ENCODE measurements at regions not wholly inside any gene's neighbourhood (a gene's known extent, or its start where the extent isn't known, plus 50 kb on each side); places are given as distances from the start of the nearest gene placed in this dataset.
"Not testable (repeated sequence)": the region's sequence is repeated elsewhere in the genome, so short reads cannot be mapped to it uniquely, and the experiment has no call there.

- peak; percentile 69 for DNase-seq
- peaks cover 69% of the 10 kb centered on the region for H3K4me1 ChIP-seq (ENCODE audit: low read length)
- H2AFZ ChIP-seq (ENCODE audit: low read length): peak overlapping the region; percentile 46
These were observed 115.6 kb upstream of the METAP2 start for GRCh38 chr12:95358111-95359083.

DNA sequence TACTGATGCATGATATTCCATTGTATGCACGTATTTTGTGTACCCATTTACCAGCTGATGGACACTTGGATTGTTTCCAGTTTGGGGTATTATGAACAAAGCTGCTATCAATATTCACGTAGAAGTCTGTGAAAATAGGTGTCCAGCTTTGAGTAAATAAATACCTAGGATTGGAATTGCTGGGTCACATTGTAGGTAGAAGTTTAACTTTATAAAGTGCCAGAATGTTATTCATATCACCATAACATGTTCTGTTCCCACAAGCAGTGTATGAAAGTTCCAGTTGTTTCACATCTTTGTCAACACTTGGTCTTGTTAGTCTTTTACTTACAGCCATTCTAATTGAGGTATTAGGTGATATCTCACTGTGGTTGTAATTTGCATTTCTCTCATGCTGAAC lies 108.0 kb upstream of the METAP2 start:
- peaks cover 72% of the 10 kb centered on the region for H3K4me1 ChIP-seq (ENCODE audit: low read length)
- no peaks in the 10 kb centered on the region for H3K79me2 ChIP-seq (ENCODE audit: low read length)
- peak; percentile 74 for DNase-seq
- H3K27ac ChIP-seq (ENCODE audit: low read length): peak overlapping the region; percentile 90
- H3K4me2 ChIP-seq (ENCODE audit: low read depth, low read length, poor library complexity, severe bottlenecking): peak overlapping the region; percentile 34
- no peaks in the 10 kb centered on the region for H4K20me1 ChIP-seq (ENCODE audit: insufficient read depth, low read depth, low read length)
- H3K9me3 ChIP-seq (ENCODE audit: low read length): no peaks in the 10 kb centered on the region
- no peaks in the 10 kb centered on the region for H3K36me3 ChIP-seq (ENCODE audit: insufficient read depth, low read length)
- peak overlapping the region; percentile 47 for H2AFZ ChIP-seq (ENCODE audit: low read length)
- H3K9ac ChIP-seq (ENCODE audit: low read length): peak overlapping the region; percentile 37
- no peaks in the 10 kb centered on the region for H3K27me3 ChIP-seq (ENCODE audit: low read length)
- H3K9me2 ChIP-seq (replicated peaks; ENCODE audit: insufficient read depth, low read length): no peaks in the 10 kb centered on the region
- no peak overlapping the region for H3K4me3 ChIP-seq (ENCODE audit: low read length)

More at GRCh38 chr12:95358111-95359083, 115.6 kb upstream of the METAP2 start:
- no peaks in the 10 kb centered on the region for H4K20me1 ChIP-seq (ENCODE audit: insufficient read depth, low read depth, low read length)
- no peaks in the 10 kb centered on the region for H3K9me2 ChIP-seq (replicated peaks; ENCODE audit: insufficient read depth, low read length)
- H3K27ac ChIP-seq (ENCODE audit: low read length): peak overlapping the region; percentile 94
- no peak overlapping the region for H3K4me3 ChIP-seq (ENCODE audit: low read length)
- H3K9me3 ChIP-seq (ENCODE audit: low read length): no peaks in the 10 kb centered on the region
- peak overlapping the region; percentile 49 for H3K9ac ChIP-seq (ENCODE audit: low read length)
- H3K27me3 ChIP-seq (ENCODE audit: low read length): no peaks in the 10 kb centered on the region
- peak overlapping the region; percentile 17 for H3K4me2 ChIP-seq (ENCODE audit: low read depth, low read length, poor library complexity, severe bottlenecking)
- no peaks in the 10 kb centered on the region for H3K79me2 ChIP-seq (ENCODE audit: low read length)
- no peaks in the 10 kb centered on the region for H3K36me3 ChIP-seq (ENCODE audit: insufficient read depth, low read length)

DNA sequence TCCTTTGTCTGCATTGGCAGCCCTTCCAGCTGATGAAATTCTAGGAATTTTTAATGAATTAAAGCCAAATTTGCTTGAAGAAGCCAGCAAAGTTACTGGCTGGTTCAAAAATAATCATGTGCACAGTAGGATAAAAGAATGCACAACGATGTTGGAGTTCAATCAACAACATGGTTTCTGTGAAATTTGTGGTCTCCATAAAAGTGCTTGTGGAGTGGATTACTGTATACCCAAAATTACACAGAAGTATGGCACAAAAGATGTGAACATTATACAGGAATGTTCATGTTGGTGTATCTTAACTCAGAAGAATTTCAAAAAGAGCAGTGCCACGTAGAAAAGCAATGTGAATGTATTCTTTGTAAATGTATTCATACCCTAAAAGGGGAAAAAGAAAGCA lies 105.0 kb upstream of the METAP2 start:
- H3K9ac ChIP-seq (ENCODE audit: low read length): no peak overlapping the region
- no peak overlapping the region for H3K4me2 ChIP-seq (ENCODE audit: low read depth, low read length, poor library complexity, severe bottlenecking)
- no peaks in the 10 kb centered on the region for H3K79me2 ChIP-seq (ENCODE audit: low read length)
- no peaks in the 10 kb centered on the region for H4K20me1 ChIP-seq (ENCODE audit: insufficient read depth, low read depth, low read length)
- no peaks in the 10 kb centered on the region for H3K27me3 ChIP-seq (ENCODE audit: low read length)
- H2AFZ ChIP-seq (ENCODE audit: low read length): peak overlapping the region; percentile 67; the same call in 1 of the 2 replicates
- H3K9me3 ChIP-seq (ENCODE audit: low read length): no peaks in the 10 kb centered on the region
- H3K9me2 ChIP-seq (replicated peaks; ENCODE audit: insufficient read depth, low read length): no peaks in the 10 kb centered on the region
- H3K27ac ChIP-seq (ENCODE audit: low read length): peak overlapping the region; percentile 90
- peaks cover 65% of the 10 kb centered on the region for H3K4me1 ChIP-seq (ENCODE audit: low read length)
- no peaks in the 10 kb centered on the region for H3K36me3 ChIP-seq (ENCODE audit: insufficient read depth, low read length)
- no peak for DNase-seq
- H3K4me3 ChIP-seq (ENCODE audit: low read length): no peak overlapping the region

DNA sequence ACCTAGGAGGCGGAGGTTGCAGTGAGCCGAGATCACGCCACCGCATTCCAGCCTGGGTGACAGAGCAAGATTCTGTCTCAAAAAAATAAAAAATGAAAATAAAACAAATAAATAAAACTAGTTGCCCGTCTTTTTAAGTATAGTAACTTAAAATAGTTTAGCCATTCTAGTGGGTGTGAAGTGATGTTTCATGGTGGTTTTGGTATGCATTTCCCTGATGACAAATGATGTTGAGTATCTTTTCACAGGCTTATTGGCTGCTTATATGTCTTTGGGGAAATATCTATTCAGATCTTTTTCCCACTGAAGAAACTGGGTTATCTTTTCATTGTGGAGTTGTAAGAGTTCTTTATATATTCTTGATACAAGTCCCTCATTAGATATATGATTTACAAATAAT lies 102.4 kb upstream of the METAP2 start:
- no peaks in the 10 kb centered on the region for H3K9me3 ChIP-seq (ENCODE audit: low read length)
- H3K4me3 ChIP-seq (ENCODE audit: low read length): no peak overlapping the region
- DNase-seq: no peak
- no peak overlapping the region for H3K4me2 ChIP-seq (ENCODE audit: low read depth, low read length, poor library complexity, severe bottlenecking)
- H3K27ac ChIP-seq (ENCODE audit: low read length): peak overlapping the region; percentile 79
- H3K79me2 ChIP-seq (ENCODE audit: low read length): no peaks in the 10 kb centered on the region
- H3K4me1 ChIP-seq (ENCODE audit: low read length): peaks cover 46% of the 10 kb centered on the region
- peak overlapping the region; percentile 27; the same call in 1 of the 2 replicates for H2AFZ ChIP-seq (ENCODE audit: low read length)
- no peaks in the 10 kb centered on the region for H3K9me2 ChIP-seq (replicated peaks; ENCODE audit: insufficient read depth, low read length)
- H4K20me1 ChIP-seq (ENCODE audit: insufficient read depth, low read depth, low read length): no peaks in the 10 kb centered on the region
- H3K9ac ChIP-seq (ENCODE audit: low read length): no peak overlapping the region
- no peaks in the 10 kb centered on the region for H3K27me3 ChIP-seq (ENCODE audit: low read length)
- H3K36me3 ChIP-seq (ENCODE audit: insufficient read depth, low read length): no peaks in the 10 kb centered on the region

DNA sequence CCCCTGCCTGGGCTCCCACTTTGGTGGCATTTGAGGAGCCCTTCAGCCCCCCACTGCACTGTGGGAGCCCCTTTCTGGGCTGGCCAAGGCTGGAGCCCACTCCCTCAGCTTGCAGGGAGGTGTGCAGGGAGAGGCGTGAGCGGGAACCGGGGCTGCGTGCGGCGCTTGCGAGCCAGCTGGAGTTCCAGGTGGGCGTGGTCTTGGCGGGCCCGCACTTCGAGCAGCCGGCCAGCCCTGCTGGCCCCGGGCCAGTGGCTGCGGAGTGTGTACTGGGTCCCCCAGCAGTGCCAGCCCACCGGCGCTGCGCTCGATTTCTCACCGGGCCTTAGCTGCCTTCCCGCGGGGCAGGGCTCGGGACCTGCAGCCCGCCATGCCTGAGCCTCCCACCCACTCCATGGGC lies 94.5 kb upstream of the METAP2 start:
- not testable (repeated sequence) for H3K4me3 ChIP-seq (ENCODE audit: low read length); H3K27me3 ChIP-seq (ENCODE audit: low read length); H3K9ac ChIP-seq (ENCODE audit: low read length); H4K20me1 ChIP-seq (ENCODE audit: insufficient read depth, low read depth, low read length); H3K9me3 ChIP-seq (ENCODE audit: low read length); H2AFZ ChIP-seq (ENCODE audit: low read length); H3K27ac ChIP-seq (ENCODE audit: low read length); H3K9me2 ChIP-seq (replicated peaks; ENCODE audit: insufficient read depth, low read length); H3K79me2 ChIP-seq (ENCODE audit: low read length); H3K36me3 ChIP-seq (ENCODE audit: insufficient read depth, low read length); H3K4me2 ChIP-seq (ENCODE audit: low read depth, low read length, poor library complexity, severe bottlenecking); DNase-seq
- H3K4me1 ChIP-seq (ENCODE audit: low read length): peaks cover 28% of the 10 kb centered on the region

DNA sequence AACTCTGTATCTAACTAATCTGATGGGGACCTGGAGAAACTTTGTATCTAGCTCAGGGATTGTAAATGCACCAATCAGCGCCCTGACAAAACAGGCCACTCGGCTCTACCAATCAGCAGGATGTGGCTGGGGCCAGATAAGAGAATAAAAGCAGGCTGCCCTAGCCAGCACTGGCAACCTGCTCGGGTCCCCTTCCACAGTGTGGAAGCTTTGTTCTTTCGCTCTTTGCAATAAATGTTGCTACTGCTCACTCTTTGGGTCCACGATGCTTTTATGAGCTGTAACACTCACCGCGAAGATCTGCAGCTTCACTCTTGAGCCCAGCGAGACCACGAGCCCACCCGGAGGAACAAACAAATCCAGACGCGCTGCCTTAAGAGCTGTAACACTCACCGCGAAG lies 93.6 kb upstream of the METAP2 start:
- H3K4me1 ChIP-seq (ENCODE audit: low read length): peaks cover 34% of the 10 kb centered on the region
- not testable (repeated sequence) for H3K9me3 ChIP-seq (ENCODE audit: low read length); DNase-seq; H2AFZ ChIP-seq (ENCODE audit: low read length); H3K79me2 ChIP-seq (ENCODE audit: low read length); H3K27me3 ChIP-seq (ENCODE audit: low read length); H3K9ac ChIP-seq (ENCODE audit: low read length); H3K27ac ChIP-seq (ENCODE audit: low read length); H3K9me2 ChIP-seq (replicated peaks; ENCODE audit: insufficient read depth, low read length); H3K36me3 ChIP-seq (ENCODE audit: insufficient read depth, low read length); H4K20me1 ChIP-seq (ENCODE audit: insufficient read depth, low read depth, low read length); H3K4me2 ChIP-seq (ENCODE audit: low read depth, low read length, poor library complexity, severe bottlenecking); H3K4me3 ChIP-seq (ENCODE audit: low read length)

GRCh38 chr12:95380997-95381786 lies 92.8 kb upstream of the METAP2 start:
- no peaks in the 10 kb centered on the region for H3K36me3 ChIP-seq (ENCODE audit: insufficient read depth, low read length)
- DNase-seq: no peak
- H3K9ac ChIP-seq (ENCODE audit: low read length): no peak overlapping the region
- peaks cover 37% of the 10 kb centered on the region for H3K4me1 ChIP-seq (ENCODE audit: low read length)
- no peaks in the 10 kb centered on the region for H3K79me2 ChIP-seq (ENCODE audit: low read length)
- H3K4me3 ChIP-seq (ENCODE audit: low read length): no peak overlapping the region
- peak overlapping the region; percentile 52; the same call in 1 of the 2 replicates for H2AFZ ChIP-seq (ENCODE audit: low read length)
- no peaks in the 10 kb centered on the region for H3K9me2 ChIP-seq (replicated peaks; ENCODE audit: insufficient read depth, low read length)
- peak overlapping the region; percentile 72 for H3K27ac ChIP-seq (ENCODE audit: low read length)
- no peaks in the 10 kb centered on the region for H3K9me3 ChIP-seq (ENCODE audit: low read length)
- H4K20me1 ChIP-seq (ENCODE audit: insufficient read depth, low read depth, low read length): no peaks in the 10 kb centered on the region
- H3K27me3 ChIP-seq (ENCODE audit: low read length): no peaks in the 10 kb centered on the region
- no peak overlapping the region for H3K4me2 ChIP-seq (ENCODE audit: low read depth, low read length, poor library complexity, severe bottlenecking)

DNA sequence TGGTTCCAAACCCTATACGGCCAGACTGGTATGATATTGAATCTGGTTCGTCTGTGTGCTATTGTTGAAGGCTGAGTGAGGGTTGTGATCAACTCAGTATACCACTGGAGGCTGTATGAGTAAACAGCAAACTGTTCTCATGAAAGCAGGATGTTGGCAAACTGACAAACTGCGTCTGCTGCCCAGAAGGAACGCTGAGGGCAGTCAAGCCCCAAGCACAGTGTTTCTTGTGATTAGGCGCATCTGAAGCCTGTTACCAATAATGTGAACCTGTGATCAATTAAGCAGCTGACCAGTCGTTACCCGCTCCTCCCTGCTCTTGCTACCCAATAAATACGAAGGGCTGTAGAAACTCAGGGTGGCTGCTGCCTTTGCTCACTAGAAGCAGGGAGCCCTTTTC lies 90.0 kb upstream of the METAP2 start:
- Histone ChIP-seq H3K4me1 (ENCODE audit: low read length) (peaks cover 42% of the 10 kb centered on the region), H3K27ac (ENCODE audit: low read length) (peak overlapping the region; percentile 50; the same call in 1 of the 2 replicates)
- not testable (repeated sequence) for DNase-seq; H2AFZ ChIP-seq (ENCODE audit: low read length); H4K20me1 ChIP-seq (ENCODE audit: insufficient read depth, low read depth, low read length); H3K9me3 ChIP-seq (ENCODE audit: low read length); H3K27me3 ChIP-seq (ENCODE audit: low read length); H3K4me2 ChIP-seq (ENCODE audit: low read depth, low read length, poor library complexity, severe bottlenecking); H3K9ac ChIP-seq (ENCODE audit: low read length); H3K4me3 ChIP-seq (ENCODE audit: low read length); H3K36me3 ChIP-seq (ENCODE audit: insufficient read depth, low read length); H3K79me2 ChIP-seq (ENCODE audit: low read length); H3K9me2 ChIP-seq (replicated peaks; ENCODE audit: insufficient read depth, low read length)
